NB4 (cell line): ENCODE measurements at regions not wholly inside any gene's neighbourhood (a gene's known extent, or its start where the extent isn't known, plus 50 kb on each side); places are given as distances from the start of the nearest gene placed in this dataset.
"Not testable (repeated sequence)": the region's sequence is repeated elsewhere in the genome, so short reads cannot be mapped to it uniquely, and the experiment has no call there.

Experiments used
- DNase-seq: peaks from one replicate; pipeline ENCODE4 v3.0.0; 2010; ENCODE audit warnings: low read depth
- H3K4me3 ChIP-seq: one replicate; pipeline ENCODE4 v1.5.1; 2011; ENCODE audit warnings: mild to moderate bottlenecking, low read depth, low read length, moderate library complexity
- MYC ChIP-seq: IDR thresholded peaks from 2 replicates; pipeline ENCODE4 v1.6.1; 2011; ENCODE audit warnings: low read depth, low read length
- POLR2A ChIP-seq: IDR thresholded peaks from 2 replicates; pipeline ENCODE4 v1.6.1; 2011; ENCODE audit warnings: mild to moderate bottlenecking; ENCODE audit not compliant: insufficient read length; ENCODE audit errors: extremely low read depth
- TF ChIP-seq, protein P1 (sequence below): IDR thresholded peaks from one replicate; pipeline ENCODE4 v1.5.1; 2012; ENCODE audit warnings: low read depth, low read length
- TF ChIP-seq, protein P2 (sequence below): IDR thresholded peaks from 2 replicates; pipeline ENCODE4 v1.6.1; 2011; ENCODE audit warnings: low read depth, low read length

DNA sequence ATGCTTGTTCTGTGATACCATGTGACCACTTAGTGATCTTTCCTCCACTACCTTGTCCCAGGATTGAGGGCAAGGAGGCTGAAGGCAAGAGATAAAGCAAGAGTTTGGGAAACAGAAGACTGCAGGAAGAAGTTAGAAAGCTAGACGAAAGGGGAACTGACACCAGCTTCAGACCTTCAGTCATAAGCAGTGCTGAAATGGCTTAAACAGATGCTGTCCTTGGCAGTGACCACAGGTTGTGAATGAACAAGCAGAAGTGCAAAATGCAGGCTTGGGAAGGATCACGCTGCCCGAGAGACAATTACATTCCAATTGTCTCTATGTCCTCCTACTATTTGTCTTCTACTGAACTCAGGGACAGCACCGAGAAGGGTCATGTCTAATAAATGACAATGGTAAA lies 704.9 kb upstream of the AUTS2 start:
- no peak overlapping the region for H3K4me3 ChIP-seq
- peak; percentile 6 for DNase-seq
- TF ChIP-seq, protein P1, sequence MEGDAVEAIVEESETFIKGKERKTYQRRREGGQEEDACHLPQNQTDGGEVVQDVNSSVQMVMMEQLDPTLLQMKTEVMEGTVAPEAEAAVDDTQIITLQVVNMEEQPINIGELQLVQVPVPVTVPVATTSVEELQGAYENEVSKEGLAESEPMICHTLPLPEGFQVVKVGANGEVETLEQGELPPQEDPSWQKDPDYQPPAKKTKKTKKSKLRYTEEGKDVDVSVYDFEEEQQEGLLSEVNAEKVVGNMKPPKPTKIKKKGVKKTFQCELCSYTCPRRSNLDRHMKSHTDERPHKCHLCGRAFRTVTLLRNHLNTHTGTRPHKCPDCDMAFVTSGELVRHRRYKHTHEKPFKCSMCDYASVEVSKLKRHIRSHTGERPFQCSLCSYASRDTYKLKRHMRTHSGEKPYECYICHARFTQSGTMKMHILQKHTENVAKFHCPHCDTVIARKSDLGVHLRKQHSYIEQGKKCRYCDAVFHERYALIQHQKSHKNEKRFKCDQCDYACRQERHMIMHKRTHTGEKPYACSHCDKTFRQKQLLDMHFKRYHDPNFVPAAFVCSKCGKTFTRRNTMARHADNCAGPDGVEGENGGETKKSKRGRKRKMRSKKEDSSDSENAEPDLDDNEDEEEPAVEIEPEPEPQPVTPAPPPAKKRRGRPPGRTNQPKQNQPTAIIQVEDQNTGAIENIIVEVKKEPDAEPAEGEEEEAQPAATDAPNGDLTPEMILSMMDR, result no peak
- TF ChIP-seq, protein P2, sequence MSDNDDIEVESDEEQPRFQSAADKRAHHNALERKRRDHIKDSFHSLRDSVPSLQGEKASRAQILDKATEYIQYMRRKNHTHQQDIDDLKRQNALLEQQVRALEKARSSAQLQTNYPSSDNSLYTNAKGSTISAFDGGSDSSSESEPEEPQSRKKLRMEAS, result no peak
- TF ChIP-seq MYC (no peak), POLR2A (no peak)

DNA sequence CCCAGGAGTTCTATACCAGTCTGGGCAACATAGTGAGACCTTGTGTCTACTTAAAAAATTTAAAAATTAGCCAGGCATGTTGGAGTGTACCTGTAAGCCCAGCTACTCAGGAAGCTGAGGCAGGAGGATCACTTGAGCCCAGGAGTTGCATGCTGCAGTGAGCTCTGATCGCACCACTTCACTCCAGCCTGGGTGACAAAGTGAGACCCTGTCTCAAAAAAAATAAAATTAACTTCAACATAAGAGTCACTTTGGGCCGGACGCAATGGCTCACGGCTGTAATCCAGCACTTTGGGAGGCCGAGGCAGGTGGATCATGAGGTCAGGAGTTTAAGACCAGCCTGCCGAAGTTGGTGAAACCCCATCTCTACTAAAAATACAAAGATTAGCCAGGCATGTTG lies 699.1 kb upstream of the AUTS2 start:
- H3K4me3 ChIP-seq, DNase-seq: not testable (repeated sequence)

DNA sequence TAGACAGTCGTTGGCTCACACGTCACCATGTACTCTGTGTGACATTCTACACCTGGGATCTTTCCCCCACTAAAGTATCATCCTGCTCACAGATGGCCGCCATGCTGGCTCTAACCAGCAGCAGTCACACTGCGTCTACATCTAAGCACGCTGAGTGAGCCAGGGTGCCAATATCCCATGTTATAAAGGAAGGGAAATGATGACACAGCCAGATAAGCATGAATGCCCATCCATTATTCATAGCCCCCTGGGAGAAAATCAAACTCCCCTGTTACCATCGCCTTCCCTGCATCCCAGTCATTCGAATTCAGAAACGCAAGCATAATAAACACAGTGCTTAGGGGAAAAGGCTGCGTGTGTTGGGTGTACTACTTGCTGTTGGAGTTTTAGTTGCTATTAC lies 698.2 kb upstream of the AUTS2 start:
- TF ChIP-seq POLR2A (no peak), MYC (no peak)
- TF ChIP-seq, protein P2, result no peak
- TF ChIP-seq, protein P1, result no peak
- H3K4me3 ChIP-seq, result no peak overlapping the region
- no peak for DNase-seq

DNA sequence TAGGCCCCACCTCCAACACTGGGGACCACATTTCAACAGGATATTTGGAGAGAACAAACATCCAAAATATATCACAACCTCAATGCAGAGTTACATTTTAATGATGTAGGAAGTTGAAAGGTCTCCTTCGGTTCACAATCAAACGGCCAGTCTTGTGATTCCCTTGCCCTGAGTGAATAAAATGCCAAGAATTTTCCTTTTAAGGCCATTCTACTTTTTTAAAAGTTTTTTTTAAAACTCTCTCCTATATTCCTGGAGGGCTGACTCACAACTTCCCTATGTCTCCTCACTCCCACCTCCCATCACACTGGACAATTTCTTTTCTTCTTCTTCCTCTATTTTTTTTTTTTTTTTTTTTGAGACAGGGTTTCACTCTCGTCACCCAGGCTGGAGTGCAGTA lies 693.6 kb upstream of the AUTS2 start:
- no peak overlapping the region for H3K4me3 ChIP-seq
- TF ChIP-seq, protein P1, result no peak
- TF ChIP-seq POLR2A, result no peak
- TF ChIP-seq, protein P2, result no peak
- no peak for TF ChIP-seq MYC
- no peak for DNase-seq

DNA sequence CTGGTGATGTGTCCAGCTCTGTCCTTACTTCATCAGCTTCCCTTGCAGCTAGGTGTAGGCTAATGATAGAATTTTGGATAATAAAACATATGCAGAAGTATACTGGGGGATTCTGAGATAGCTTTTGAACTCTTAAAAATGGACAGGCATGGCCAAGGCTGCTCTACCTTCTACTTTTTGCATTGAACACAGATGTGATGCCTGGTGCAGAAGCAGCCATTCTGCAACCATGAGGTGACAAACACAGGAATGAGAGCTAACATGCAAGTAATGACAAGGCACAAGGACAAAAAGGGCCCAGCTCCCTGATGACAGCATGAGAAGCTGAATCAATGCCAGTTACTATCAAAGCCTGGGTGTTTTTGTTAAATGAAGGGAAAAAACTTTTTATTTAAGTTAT lies 686.5 kb upstream of the AUTS2 start:
- DNase-seq, result no peak
- TF ChIP-seq MYC, result no peak
- TF ChIP-seq POLR2A, result no peak
- TF ChIP-seq, protein P2, result no peak
- TF ChIP-seq, protein P1, result no peak
- H3K4me3 ChIP-seq, result no peak overlapping the region

DNA sequence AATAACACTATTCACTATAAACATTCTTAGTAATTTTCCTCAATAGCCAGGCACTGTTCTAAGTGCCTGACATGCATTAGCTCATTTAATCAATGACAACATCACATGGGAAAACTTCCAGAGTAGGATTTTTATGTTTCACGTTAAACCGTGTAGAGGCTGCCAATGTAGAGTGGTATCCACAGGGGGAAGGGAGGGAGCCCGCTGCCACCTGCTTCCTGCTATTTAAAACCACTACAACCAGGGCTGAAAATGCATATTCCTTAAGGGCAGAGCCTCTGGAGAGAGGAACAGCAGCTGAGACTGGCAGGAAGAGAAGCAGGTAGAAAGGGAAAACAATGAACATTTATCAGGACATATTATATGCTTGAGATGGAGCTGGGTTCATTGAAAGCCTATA lies 684.3 kb upstream of the AUTS2 start:
- no peak for TF ChIP-seq POLR2A
- no peak for DNase-seq
- no peak overlapping the region for H3K4me3 ChIP-seq

DNA sequence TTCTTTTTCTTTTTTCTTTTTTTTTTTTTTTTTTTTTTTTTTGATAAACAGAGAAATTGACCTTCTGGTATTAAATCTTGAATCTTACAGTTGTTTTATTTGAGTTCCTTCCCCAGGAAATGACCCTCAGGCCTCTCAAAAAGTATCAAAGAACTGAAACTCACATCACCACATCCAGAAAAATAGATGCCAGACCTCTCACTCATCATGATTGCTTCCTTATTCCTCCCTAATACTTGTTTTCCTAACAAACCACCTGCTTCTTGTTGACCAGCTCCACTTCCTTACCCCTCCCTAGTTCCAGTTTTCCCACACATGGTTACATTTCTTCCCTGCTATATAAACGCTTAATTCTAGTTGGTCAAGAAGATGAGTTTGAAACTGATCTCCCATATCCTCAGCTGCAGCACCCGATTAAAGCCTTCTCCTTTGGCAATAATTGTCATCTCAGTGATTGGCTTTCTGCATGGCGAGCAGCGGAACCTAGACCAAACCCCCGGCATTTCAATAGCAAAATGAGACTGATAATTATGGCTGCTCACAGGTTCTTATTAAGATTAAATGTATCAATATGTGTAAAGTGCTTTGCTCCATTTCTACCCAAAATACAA lies 681.1 kb upstream of the AUTS2 start:
- DNase-seq, result no peak
- H3K4me3 ChIP-seq, result no peak overlapping the region
- TF ChIP-seq, protein P1, result no peak
- TF ChIP-seq MYC (no peak), POLR2A (no peak)
- TF ChIP-seq, protein P2, result no peak
